HG02852 (cell line): ENCODE measurements at regions not wholly inside any gene's neighbourhood (a gene's known extent, or its start where the extent isn't known, plus 50 kb on each side); places are given as distances from the start of the nearest gene placed in this dataset.
A peak's percentile ranks its signal among the peaks of the same experiment; 100 is the strongest.

Experiments used
- ATAC-seq: cut with Tn5 transposase; IDR thresholded peaks from one replicate; pipeline ENCODE4 v1.9.1; 2021; ENCODE audit warnings: mild to moderate bottlenecking, moderate library complexity; ENCODE audit not compliant: unreplicated experiment

DNA sequence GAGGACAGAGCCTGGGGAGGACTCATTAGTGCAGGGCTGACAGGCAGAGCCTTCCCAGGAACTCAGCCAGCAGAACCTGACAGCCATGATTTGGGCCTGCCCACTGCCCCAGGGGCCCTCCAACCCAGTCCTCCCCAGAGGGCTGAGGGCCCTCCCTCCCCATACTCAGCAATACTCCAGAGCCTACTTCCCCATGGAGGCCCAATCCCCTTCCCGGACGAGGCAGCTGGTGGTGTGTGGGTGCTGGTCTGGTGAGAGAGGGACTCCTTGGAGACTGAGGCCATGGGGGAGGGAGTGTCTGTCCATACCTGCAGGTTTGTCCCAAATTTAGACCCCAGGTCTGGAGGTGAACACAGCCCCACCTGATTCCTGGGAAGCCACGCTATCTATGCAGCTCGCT lies 120.9 kb upstream of the MLN start:
- no peak for ATAC-seq

DNA sequence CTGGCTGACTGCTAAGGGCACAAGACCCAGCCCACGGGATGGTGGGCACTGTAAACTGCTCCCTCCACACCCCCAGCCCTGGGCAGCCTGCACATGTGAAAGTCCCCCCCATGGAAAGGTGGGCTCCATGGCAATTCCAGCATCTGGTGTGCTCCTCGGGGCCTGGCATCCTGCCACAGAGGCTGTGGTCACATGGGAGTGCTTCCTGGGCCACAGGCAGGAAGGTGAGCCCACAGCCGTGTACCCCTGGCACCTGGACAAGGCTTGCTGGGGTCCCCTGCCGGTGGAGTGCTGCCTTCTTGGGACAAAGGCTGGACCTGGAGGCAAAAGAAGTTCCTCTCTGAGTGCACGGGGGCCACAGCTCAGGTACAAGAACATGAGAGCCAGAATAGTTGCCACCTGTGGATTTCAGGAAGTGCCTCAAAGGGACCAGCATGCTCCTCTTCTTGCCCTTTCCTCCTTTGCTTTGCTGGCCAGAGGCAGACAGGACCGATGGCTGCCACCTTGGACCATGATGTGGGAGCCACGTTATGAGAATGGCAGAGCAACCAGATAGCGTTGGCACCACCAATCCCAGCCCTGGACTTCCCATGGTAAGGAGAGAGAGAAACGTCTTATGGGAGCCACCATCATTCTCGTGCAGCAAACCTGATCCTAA lies 120.2 kb upstream of the MLN start:
- ATAC-seq, result no peak

DNA sequence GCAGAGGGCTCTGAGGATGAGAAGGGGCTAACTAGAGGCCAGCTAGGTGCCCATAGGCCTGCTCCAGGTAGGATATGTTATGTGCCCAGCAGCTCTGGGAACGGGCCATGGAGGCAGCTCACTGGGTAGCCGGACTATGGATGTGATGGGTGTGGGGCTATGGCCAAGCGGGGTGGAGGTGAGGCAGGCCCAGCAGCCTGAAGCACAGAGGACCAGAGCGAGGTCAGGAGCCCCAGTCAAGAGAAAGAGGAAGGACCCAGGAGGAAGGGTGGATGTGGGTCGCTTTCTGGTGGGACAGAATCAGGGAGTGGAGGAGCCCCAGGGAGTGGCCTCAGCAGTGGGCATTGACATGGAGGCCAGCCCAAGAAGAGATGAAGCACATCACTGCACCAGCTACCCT lies 117.9 kb upstream of the MLN start:
- ATAC-seq, result no peak

DNA sequence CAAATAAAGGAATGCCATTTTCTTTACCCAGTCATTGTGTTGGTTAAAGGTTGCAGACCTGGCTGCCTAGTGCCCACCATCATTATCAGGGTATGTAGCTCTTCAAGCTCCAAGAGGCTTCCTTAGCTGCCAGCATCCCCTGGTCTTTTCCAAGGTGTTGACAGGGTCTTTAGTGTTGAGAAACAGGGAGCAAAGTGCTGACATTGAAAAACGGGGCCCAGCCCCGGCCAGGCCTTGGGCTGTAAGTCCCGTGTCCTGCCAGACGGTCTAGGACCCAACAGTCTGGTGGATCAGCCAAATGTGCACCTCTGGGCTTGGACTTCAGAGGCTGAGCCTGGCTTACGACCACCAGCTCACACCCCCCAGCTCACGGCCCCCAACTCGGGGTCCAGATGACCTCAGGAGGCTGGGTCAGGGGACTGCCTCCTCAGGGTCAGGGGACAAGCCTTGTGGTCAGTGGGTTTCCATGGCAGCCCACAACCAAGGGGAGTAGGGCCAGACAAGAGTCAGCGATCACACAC lies 114.4 kb upstream of the MLN start:
- no peak for ATAC-seq

DNA sequence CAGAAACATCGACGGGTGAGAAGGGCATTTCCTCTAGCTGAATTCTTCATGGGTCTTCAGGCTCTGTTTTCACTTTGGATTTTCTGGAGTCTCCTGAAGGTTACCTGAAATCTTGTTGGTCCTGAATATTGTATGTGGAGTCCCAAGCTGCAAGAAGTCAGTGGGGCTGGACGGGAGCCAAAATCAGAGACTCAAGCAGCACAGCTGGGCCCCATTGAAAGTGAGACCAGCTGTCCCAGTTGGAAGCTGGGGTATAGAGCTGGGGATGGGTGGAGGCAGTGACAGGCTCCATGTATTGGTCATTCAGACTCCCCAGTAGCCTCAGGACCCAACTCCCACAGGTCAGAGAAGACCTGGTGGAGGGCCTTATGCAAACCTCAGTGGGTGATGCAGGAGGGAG lies 111.3 kb upstream of the MLN start:
- no peak for ATAC-seq

DNA sequence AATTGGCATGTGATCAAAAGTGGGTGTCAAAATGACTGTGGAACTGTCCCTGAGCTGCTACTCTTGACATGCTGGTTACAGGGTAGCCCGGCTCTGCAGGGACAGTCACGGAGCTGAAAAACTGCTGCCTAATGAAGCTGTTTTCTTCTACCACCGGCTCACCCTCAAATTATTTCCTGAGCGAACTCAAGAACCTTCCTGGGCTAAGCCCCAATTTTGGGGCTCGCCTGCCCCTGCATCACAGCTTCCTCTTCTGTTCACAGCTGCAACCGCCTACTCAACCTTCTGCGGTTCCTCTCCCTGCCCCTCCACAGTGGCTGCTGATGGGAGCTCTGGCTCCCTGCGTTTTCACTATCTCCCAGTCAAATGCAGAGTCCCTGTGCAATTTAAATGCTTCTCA lies 110.8 kb upstream of the MLN start:
- ATAC-seq, result peak; percentile 50

DNA sequence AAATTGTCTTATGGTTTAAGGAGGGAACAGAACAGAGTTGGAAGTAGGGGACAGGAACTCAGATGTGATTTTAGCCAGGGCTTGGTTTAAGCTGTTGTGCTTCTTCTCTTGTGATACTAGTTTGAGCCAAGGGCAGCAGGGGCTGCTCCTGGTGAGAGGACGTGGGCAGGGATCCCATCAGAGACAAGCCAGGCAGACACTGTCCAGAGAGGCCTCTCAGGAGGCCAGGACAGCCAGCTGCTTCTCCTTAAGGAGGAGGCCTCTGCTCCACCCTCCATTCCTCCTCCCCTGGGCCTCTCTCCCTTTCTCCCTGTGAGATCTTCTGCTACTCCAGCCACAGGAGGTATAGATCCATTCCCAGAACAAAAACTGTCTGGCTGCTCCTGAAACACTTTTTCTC lies 108.4 kb upstream of the MLN start:
- ATAC-seq, result no peak

DNA sequence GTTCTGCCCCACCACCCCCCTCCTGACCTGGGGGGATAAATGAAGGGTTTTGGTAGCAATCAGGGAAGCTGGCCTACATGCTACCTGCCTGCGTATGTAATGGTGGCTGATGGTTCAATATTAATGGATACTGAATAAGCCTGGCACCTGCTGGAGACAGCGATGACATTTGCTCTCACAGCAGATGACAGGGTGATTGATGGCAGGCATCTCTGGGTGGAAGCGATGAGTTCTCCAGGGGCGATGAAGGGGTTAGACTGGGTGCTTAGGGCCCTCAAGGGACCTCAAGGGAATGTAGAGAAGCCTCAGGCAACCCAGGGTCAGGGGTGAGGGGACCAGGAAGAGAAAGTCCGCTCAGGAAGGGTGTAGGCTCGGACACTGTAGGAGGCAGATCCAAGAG lies 107.7 kb upstream of the MLN start:
- ATAC-seq, result no peak

DNA sequence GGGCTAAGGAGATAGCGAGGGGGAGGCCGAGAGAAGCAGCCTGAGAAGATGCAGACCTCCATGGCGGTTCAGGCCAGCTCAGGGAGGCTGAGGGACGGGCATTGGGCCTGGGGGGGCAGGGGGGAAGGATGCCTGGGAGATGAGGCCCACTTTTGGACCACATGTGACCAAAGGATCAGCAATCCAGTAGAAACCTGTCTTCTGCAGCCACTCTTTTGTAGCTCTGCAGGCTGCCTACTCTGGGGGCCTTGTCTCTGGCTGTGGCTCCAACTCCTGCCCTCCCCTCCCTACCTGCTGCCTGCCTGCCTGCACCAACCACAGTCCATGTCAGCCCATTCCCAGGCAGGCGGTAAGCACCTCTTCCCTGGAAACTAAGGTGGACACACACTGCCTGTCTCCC lies 106.8 kb upstream of the MLN start:
- no peak for ATAC-seq

DNA sequence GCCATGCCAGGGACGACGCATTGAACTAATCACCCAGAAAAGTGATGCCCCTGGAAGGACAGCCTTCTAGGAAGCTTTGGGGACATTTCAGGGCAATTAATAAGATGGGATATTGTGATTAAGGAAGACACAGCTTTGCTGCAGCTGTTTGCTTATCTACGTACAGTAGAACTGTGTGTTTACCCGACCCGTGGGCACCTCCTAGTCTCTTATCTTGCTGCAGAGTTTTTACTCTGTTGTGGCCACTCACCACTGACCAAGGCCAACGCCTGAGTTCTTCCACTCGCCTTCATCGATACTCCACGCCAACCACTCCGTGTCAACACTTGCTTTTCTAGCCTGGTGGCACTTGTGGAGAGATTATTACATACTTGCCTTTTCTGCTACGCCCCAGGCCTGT lies 105.9 kb upstream of the MLN start:
- ATAC-seq, result no peak

DNA sequence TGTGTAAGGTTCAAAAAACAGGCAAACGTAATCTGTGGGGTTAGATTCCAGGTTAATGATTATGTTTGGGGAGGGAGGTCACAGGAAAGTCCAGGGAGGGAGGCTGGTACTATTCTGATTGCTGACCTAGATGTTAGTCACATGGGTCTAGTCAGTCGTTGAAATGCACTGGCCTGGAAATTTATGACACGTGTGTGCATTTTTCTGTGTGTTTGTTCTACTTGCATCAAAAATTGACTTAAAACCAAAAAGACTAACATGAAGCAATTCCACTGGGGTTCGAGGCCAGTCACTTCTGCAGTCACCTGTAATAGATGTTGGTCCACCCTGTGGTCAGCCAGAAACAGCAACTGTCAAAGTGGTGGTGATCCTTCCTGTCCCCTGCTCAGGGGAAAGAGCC lies 104.2 kb upstream of the MLN start:
- no peak for ATAC-seq

DNA sequence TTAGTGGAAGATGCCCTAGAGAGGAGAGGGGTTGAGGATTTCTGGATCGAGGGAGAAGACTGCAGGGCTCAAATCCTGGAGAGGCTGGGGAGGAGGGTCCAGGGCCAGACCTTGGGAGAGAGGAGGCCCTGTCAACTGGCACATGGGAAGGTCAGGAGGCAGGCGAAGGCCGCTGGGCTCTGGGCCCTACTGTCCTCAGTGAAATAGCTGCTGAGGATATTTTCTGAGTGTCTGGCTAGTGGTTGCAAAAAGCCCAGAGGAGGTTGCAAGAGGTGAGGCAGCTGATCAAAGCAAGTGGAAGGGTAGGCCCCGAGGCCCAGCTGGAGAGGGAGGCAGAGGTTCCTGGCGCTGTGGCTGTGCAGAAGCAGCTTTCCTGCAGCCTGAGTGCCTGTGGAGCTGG lies 103.4 kb upstream of the MLN start:
- ATAC-seq, result no peak

DNA sequence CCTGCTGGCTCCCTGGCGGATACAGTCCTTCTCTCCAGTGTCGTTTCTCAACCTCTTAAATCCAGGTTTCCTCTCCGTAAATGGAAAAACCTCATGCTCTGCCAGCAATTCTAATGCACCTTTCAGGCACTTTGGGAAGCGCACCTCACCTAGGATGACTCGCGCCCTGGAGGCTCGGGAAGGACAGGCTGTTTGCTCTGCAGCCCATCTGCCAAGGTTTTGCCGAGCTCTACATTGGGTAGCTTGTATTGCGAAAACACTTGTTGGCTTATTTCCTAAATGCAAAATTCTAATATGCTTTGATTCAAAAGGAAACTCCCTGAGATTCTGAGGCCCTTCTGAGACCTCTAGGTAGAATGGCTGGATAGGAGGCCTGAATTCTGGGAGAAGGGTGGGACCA lies 102.6 kb upstream of the MLN start:
- no peak for ATAC-seq

DNA sequence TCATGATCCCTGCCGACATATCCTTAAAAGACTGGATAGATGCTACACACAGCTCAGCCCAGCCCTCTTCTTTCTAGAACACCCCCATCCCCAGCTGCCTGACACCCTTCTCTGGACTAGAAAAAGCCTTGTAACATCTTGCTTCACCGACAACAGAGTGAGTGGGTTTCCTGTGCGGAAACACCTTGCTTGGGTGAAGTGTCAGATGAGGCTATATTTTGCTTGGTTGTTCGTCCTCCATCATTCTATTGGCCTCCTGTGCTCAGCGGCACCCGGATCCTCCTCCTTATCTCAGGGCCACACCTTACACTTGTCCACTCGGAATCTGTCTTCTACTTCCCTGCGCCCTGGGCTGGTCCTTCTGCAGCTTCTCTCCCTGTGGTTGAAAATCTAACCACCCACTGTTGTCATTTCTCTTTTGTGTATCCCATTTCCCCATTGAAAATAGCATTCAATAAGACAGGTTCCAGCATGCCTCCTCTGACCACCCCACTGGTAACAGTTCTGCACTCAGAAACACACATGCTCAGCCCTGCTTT lies 101.3 kb upstream of the MLN start:
- no peak for ATAC-seq

DNA sequence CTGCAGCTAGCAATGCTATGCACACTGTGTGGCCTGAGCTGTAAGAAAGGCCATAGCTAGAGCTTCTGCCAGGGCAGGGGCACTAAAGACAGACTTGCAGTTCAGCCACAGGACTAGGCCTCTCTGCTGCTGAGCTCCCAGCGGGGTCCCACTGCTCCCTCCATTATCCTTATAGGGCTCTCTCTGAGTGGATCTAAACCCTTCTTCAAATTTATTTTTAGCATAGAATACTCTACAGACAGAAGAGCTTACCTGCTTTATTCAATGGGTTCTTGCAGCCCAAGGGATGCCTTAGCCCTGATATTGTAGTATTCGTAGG lies 100.9 kb upstream of the MLN start:
- no peak for ATAC-seq

DNA sequence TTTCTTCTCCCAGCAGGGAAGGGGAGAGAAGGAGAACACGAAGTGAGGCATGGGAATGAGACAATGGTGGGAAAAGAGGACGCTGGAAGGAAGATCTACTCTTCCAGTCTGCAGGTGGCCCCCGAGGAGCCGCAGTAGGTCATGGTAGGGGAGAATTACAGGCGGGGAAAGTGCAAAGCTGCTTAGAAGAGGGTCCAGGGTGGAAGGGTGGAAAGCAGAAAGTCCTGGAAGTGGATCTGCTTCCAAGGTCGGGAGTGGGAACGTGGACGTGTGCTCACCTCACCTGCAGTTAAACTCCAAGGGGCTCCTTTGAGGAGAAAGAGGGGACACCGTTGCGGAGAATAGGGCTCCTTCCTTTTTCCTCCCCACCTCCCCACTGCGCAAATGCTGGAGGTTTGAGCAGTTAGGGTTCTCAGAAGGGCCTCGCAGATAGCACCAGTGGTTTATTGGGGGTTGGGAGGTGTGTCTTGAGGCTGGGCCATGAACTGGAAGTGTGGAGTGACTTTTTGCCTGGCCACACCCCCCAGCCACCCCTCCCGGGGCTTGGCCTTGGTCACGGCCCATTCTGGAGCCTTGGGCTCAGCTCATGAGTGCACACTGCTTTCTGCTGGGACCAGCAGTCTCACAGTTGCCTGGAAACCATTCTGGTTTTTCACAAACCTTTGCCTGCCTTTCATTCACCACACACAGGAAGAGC lies 100.4 kb upstream of the MLN start:
- ATAC-seq, result no peak

DNA sequence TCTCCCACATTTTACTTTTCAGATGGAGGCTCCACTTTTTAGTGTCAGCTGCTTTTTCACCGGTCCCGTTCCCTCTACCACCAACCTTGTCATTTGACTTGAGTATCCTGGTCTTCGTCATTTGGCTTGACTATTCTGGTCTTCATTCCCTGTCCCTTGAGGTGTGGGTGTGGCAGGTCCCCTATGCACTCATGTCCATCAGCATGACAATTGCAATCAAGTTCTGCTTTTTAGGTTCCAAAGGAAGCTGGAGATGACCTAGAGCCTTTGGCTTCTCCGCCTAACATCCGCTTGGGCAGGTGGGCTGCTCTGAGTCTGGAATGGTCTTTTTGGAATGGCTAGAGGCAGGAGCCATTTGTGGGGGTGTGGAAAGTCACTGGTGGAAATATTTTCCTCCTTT lies 99.8 kb upstream of the MLN start:
- no peak for ATAC-seq

DNA sequence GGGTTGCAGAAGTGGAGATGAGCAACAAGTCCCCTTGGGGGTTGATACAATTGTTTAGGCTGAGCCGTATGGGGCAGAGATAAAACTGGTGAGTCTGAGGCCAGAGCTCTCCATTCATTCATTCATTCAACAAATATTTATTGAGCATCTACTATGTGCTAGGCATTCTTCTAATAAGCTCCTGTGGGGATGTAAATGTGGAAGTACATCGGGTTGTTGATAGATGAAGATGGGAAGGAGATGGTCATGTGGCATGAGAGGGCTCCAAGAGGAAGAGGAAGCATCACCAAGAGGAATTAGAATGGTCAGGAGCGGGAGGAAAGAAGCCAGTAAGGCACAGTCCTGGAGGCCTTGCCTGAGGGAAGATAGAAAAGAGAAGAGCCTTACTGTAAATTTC lies 98.7 kb upstream of the MLN start:
- no peak for ATAC-seq

DNA sequence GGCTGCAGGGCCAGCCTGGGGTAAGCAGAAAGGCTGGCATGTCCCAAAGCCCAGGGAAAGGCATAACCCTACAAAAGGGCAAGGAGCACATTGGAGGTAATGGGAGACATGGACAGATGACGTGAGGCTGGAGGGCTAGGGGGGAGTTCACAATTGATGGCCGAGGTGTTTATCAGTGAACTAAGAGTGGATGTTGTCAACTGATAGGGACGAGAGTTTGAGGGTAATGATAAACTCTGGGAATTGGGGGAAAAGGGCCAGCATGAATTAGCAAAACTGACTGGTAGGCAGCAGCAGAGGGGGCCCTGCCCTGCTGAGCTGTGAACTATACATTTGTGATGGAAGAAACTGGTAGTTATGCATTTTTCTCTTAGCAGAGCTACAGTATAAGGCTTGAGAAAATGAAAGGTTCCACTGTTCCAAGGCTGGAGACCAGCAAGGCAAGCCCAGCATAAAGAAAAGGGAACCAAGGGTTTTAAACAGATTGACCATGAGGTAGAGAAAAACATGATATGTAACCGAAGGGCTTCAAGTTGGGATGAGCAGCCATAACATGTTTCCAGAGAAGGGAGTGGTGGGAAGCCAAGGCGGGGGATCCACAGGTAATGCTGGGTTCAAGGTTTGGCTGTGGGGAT lies 98.1 kb upstream of the MLN start:
- no peak for ATAC-seq

DNA sequence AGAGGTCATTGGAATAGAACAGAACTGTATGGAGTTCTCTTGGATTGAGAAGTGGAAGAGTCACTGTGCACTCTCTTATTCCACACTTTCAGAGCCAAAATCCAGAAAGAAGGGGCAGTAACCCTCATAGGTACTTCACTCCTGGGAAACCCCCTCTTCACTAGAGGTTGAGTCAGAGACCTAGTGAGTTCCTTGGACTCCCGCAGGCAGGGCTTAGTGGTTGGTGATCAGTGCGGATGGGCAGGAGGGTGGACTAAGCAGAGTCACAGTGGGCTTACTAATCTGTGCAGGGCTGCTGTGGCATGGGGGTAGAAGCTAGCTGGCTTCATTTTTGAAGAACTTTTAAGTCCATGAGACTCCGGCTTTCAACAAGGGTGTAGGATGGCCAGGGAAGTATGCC lies 95.0 kb upstream of the MLN start:
- ATAC-seq, result no peak

DNA sequence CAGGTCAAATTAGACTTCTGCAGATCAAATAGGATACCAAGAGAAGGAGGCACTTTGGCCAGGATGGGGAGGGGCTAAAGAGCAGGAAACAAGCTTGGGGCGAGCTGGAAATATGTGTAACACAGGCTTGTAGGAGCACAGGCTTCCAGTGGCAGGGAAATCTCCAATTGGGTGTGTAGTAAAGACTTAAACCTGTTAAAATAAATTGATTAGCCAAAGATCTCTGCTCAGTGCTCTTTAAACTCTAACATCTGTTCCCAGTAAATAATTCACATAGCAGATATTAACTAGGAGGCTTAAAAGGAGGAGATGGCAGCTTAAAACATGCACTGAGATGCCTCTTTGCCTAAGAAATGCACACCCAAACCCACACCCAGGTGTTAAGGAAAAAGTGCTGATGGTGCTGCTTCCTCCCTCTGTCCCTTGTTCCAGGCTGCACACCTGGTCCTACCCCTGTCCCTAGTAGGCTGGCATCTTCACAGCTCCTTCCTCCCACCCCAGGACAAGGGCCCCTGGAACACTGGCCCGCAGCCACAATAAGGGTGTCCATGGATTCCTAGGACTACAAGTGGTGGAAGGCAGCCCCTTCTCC lies 93.5 kb upstream of the MLN start:
- ATAC-seq, result no peak
